T47D (cell line): ENCODE measurements at regions not wholly inside any gene's neighbourhood (a gene's known extent, or its start where the extent isn't known, plus 50 kb on each side); places are given as distances from the start of the nearest gene placed in this dataset.
"Not testable (repeated sequence)": the region's sequence is repeated elsewhere in the genome, so short reads cannot be mapped to it uniquely, and the experiment has no call there.

Experiments used
- DNase-seq, 2 experiments: peaks; one replicate each; pipeline versions ENCODE4 v3.0.0 to v3.0.0-alpha.2; 2011 to 2012; ENCODE audit warnings: low read depth in 1 of 2, low spot score in 1 of 2
- JUND ChIP-seq: IDR thresholded peaks from 2 replicates; pipeline ENCODE4 v1.6.1; 2012; ENCODE audit warnings: low read depth
- in situ Hi-C: cut with HindIII; loops from 2 replicates; pipeline ENCODE4 v1.10.0; 2016; ENCODE audit warnings: low sequenced_read_pairs, low pct_unique_long_range_greater_than_20kb

DNA sequence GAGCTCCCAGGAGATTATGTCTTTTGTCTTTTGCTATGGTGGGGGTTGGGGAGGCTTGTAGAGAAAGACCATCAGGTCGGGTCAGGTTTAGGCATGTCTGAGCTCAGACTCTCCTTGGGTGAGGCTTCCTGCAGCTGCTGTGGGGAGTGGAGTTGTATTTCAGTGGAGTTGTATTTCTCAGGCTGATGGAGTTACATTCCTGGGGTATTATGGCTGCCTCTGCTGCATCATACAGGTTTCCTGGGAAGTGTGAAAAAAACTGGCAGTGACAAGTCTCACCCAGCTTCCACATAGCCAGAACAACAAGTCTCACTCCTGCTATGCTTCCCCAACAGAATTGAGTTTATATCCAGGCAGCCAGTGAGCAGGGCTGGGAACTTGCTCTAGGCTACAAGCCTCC lies 119.3 kb downstream of the VSIG4 start:
- DNase-seq, result no peak
- in situ Hi-C loops, result no loop called here
- no peak for TF ChIP-seq JUND

DNA sequence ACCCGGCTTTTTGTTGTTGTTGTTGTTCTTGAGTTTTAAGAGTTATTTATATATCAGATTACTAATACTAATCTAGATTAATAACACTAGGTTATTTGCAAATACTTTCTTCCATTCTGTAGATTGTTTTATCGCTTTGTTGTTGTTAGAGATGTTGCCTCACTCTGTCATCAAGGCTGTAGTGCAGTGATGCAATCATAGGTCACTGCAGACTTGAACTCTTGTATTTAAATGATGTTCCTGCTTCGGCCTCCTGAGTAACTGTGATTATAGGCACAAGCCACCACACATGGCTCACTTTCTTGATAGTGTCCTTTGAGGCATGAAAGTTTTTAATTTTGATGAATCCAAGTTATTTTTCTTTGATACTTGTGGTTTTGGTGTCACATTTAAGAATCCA lies 129.0 kb downstream of the VSIG4 start:
- no peak for DNase-seq
- in situ Hi-C loops, result no loop called here
- TF ChIP-seq JUND, result no peak

DNA sequence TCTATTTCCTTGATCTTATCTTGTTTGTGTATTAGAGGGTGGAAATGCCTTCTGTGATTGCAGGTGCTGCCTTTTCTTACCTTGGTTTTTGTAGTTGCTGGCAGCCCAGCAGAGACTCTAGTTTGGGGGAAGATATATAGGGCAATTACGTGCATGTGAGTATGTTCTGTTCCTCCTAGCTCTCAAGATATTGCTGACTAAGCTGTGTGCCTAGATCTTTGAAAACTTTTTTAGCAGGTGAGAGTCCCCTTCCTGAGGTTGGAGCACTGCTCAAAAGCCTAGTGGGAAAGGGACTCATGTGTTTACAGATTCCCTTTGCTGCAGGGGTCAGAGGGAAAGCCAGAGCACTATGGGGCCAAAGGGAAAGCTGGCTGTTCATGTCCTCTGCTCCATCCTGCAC lies 136.1 kb downstream of the VSIG4 start:
- no peak for TF ChIP-seq JUND
- no peak for DNase-seq
- in situ Hi-C loops, result no loop called here

DNA sequence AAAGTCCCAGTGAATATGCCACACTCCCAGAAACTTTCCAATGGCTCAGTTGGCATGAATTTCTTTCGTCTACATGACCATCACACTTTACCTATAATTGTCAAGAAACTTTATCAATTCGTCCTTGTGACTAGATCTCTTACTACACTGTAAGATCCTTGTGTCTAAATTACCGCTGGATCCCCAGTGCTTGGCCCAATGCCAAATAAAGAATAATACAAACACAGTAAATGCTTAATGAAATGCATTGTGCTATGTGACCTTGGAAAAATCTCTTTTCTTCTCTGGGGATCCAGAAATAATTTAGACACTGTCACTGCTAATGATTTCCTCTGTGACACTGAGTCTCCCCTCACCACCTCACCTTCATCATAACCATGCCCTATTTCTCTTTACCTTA lies 137.9 kb downstream of the VSIG4 start:
- no peak for DNase-seq
- TF ChIP-seq JUND, result no peak

DNA sequence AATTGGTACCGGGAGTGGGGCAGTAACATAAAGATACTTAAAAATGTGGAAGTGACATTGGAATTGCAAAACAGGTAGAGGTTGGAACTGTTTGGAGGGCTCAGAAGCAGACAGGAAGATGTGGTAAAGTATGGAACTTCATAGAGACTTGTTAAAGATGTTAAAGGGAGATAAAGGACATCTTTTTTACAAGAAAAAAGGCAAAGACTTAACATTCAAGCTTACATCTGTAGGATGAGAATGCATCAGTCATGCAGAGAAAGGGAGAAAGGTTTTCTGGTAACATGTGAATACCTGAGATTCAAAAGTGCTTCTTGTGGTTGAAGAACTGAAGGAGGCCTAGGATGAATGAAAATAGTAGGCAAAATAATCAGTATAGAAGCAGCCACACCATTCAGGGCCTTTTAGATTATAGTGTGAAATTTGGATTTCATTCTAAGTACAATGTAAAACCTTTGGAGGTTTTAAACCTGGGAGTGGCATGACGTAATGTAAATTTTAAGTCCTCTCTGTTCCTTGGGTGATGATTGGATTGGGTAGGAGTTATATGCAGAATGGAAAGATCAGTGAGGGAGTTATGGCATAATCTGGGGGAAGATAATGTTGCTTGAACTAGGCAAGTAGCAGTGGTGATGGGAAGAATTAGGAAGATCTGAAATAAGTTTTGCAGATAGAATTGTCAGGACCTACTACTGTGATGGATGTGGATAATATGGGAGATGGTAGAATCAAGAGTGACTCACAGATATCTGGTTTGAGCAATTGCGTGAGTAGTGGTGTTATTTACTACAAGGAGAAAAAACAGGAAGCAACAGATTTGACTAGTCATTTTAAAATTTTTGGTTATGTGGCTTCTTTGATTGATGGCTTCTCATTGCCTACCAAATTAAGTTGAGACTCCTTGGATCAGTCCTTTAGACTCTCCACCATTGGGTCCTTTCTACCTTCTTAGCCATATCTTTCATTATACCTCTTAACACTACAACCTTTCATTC lies 138.7 kb downstream of the VSIG4 start:
- in situ Hi-C loops, result no loop called here
- no peak for TF ChIP-seq JUND
- no peak for DNase-seq

More for the DNA sequence above, 137.9 kb downstream of the VSIG4 start:
- in situ Hi-C loops, result no loop called here

DNA sequence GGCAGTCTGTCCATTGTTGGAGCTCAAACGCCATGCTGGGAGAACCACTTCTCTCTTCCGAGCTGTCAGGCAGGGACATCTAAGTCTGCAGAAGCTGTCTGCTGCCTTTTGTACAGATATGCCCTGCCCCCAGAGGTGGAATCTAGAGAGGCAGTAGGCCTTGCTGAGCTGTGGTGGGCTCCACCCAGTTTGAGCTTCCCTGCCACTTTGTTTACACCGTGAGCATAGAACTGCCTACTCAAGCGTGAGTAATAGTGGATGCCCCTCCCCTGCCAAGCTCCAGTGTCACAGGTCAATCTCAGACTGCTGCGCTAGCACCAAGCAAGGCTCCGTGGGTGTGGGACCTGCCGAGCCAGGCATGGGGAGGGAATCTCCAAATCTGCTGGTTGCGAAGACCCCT lies 145.7 kb downstream of the VSIG4 start:
- no peak for DNase-seq
- in situ Hi-C loops, result no loop called here
- no peak for TF ChIP-seq JUND

DNA sequence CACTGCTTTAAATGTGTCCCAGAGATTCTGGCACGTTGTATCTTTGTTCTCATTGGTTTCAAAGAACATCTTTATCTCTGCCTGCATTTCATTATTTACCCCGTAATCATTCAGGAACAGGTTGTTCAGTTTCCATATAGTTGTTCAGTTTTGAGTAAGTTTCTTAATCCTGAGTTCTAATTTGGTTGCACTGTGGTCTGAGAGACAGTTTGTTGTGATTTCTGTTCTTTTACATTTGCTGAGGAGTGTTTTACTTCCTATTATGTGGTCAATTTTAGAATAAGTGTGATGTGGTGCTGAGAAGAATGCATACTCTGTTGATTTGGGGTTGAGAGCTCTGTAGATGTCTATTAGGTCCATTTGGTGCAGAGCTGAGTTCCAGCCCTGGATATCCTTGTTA lies 148.1 kb downstream of the VSIG4 start:
- DNase-seq, in situ Hi-C loops: not testable (repeated sequence)

DNA sequence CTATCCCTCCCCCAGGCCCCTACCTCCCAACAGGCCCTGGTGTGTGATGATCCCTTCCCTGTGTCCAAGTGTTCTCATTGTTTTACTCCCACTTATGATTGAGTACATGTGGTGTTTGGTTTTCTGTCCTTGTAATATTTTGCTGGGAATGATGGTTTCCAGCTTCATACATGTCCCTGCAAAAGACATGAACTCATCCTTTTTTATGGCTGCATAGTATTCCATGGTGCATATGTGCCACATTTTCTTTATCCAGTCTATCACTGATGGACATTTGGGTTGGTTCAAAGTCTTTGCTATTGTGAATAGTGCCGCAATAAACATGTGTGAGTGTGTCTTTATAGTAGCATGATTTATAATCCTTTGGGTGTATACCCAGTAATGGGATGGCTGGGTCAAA lies 151.7 kb downstream of the VSIG4 start:
- in situ Hi-C loops, DNase-seq: not testable (repeated sequence)

DNA sequence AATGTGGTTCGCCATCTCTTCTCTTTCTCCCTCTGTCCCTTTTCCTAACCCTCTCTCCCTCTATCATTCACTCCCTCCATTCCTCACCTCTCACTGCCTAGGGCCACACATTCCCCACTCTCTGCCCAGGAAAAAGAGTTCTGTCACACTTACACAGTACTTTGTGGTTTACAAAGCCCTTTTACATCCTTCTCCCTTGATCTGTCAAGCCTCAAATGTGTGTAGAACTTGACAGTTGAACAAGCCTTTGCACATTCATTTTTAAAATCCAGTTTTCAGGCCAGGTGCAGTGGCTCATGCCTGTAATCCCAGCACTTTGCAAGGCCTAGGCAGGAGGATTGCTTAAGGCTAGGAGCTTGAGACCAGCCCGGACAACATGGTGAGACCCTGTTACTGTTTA lies 156.3 kb downstream of the VSIG4 start:
- no peak for DNase-seq
- TF ChIP-seq JUND, result no peak
- in situ Hi-C loops, result no loop called here

DNA sequence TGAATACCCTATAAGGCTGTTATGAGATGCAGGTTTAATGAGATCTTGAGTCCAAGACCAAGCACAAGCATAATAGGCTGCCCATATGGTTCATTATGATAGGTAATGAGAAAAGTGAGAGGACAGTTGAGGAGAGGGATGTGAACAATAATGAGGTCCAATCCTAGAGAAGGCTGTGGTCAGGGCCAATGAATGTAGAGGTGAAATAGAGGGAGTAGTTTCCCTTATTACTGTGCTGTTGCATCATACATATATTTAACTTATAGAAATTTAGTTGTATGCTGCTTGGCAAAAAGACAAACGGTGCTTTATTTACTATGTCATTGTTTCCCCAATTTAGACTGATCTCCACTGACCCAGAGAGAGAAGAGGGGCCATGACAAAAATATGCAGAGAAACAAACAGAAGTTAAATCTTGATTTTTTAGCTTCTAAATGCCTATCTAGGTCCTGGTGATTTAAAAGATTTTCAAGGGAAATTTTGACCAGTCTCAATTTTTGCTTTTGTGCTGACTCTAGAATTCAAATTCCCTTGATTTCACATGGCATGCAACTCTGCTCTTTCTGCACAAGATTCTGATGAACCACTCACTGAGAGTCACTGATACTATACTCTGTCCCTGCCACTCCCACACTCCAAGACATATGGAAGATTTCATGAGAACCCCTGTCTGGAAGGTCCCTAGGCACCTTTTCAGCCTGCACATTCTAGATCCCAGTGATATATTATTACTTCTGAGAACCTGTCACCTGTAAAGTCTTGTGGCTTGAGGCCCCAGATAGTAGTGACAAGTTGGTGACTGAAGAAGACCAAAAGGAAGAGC lies 159.7 kb downstream of the VSIG4 start:
- in situ Hi-C loops, result no loop called here
- no peak for DNase-seq
- no peak for TF ChIP-seq JUND

DNA sequence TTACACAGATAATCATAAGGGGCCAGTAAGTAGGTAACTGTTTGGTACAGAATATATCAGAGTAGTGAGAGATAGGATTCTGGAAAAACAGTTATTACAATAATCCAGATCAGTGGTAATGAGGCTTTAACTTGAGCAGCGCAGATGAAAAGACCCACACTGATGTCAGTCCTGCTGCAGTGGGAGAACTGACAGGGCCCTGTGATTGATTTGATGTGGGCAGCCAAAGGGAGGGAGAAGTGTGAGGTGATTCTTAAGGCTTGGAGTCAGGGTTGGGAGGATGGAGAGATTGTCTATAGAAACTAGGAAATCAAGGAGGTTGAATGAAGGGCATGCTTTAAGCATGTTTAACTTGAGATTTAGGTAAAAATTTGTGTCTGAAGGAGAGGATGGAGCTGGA lies 161.4 kb downstream of the VSIG4 start:
- in situ Hi-C loops, result no loop called here
- TF ChIP-seq JUND, result no peak
- DNase-seq, result no peak

DNA sequence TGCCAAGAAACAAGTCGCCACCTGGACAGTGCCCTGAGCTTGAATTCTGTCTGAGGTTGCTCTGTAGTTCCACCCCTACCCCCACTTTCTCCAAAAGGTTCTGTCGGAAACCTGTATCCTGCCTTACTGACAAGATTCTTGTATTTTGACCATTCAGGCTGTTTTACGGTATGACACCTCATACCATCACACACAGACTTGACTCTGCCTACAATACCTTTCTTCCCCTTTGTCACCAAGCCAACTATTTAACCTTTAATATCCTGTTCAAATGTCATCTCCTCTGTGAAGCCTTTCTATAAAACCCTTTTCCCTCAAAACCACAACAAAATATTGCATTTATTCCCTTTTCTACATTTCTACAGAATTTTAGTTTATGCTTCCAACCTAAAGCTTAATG lies 161.9 kb downstream of the VSIG4 start:
- no peak for DNase-seq
- in situ Hi-C loops, result no loop called here
- TF ChIP-seq JUND, result no peak

DNA sequence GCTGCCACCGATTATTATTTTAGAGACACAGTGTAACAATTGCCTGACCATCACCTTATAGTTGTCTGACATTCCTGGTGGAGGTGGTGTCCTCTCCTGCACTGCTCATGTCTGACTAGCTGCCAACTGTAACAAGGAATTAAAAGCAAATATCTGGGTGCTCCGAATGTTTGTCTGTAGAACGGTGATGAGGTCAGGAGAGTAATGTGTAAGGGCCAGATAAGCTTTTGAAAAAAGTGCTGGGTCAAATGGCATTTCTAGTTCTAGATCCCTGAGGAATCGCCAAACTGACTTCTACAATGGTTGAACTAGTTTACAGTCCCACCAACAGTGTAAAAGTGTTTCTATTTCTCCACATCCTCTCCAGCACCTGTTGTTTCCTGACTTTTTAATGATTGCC lies 164.3 kb downstream of the VSIG4 start:
- DNase-seq, in situ Hi-C loops: not testable (repeated sequence)

DNA sequence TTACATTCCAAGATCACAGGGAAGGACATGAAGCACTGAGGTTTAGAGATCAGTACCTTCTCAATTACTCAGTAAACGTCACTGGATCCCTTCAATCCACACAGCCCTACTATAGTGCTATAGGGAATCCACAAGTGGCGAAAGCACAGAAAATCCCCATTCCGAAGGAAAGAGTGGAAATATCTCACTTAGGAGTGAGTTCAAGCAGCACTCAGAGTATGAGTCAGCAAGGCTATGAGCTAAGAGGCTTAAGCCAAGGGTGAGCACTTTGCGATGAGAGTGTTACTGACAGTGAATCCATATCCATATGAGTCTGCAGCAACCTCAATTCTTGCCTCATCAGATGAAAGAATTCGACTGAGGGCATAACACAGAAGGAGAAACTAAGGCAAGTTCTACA lies 165.1 kb downstream of the VSIG4 start:
- in situ Hi-C loops, result no loop called here
- TF ChIP-seq JUND, result no peak
- DNase-seq, result no peak
